ENCODE measurements at regions not wholly inside any gene's neighbourhood (a gene's known extent, or its start where the extent isn't known, plus 50 kb on each side); places are given as distances from the start of the nearest gene placed in this dataset.
A peak's percentile ranks its signal among the peaks of the same experiment; 100 is the strongest.

DNA sequence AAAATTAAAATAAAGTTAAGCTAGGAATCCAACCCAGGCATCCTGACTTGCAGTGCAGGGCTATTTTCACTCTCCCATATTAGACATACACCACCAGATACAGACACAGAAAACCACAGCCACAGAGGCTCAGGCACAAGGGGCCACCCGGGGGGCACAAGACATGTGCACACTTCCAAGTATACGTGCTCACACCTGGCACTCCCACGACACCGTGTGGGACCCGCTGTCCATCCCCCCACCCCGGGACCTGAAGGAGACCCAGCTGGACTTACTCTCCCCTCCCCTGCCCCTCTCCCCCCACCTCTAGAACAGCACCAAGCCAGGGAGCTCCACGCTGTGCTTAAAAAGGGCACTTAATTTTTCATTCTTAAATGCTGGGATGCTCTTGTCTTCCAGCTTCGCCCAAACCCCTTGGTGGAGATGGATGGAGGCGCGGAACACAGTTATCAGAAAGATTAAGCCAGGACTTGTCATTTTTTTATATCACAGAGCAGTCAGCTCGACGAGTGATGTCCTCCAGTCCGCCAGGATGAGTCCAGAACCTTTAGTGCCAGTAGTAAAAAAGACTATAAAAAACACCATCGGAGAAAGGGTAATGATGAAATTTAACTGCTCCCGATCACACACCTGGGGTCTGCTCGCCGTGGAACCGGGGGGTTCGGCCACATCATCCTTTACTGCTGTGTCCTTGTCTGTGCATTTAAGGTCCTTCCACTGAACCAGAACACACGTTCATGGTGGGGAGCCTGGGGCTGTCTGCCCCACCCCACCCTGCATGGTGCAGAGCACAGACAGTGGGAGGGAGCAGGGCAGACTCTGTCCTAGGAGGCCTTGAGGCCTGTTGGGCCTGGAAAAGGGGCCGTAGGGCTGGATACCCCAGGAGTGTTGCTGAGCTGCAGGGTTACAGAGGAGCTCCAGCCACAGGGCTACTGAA lies 73.3 kb upstream of the LHX1 start:
- H3K27me3 ChIP-seq (ENCODE audit: insufficient read depth, low read length, poor library complexity): no peaks in the 10 kb centered on the region
- H3K4me3 ChIP-seq (ENCODE audit: low read depth in 1 of 2, low read length in 2 of 2): no peak overlapping the region
- DNase-seq: peak; percentile 15
- no peaks in the 10 kb centered on the region for H3K36me3 ChIP-seq (ENCODE audit: insufficient read depth, low read length)
- no peaks in the 10 kb centered on the region for H3K4me1 ChIP-seq (ENCODE audit: insufficient read depth, low read length)
- no peak overlapping the region for H2AFZ ChIP-seq (ENCODE audit: low read depth, low read length)
- no peak overlapping the region for H3K4me2 ChIP-seq (ENCODE audit: insufficient read depth, low read length)
- no peak overlapping the region for H3K27ac ChIP-seq (ENCODE audit: low read length)
- H3K9me3 ChIP-seq (ENCODE audit: insufficient read depth, low read length, severe bottlenecking): no peaks in the 10 kb centered on the region
- H3K9ac ChIP-seq (ENCODE audit: low read depth, low read length): no peak overlapping the region
- no peaks in the 10 kb centered on the region for H3K79me2 ChIP-seq (ENCODE audit: insufficient read depth, low read length)
- ATAC-seq (ENCODE audit: insufficient read depth, low read depth): 0 out of 3 replicates have a peak, but pooled peaks have one; percentile 35
- TF ChIP-seq, protein P1, sequence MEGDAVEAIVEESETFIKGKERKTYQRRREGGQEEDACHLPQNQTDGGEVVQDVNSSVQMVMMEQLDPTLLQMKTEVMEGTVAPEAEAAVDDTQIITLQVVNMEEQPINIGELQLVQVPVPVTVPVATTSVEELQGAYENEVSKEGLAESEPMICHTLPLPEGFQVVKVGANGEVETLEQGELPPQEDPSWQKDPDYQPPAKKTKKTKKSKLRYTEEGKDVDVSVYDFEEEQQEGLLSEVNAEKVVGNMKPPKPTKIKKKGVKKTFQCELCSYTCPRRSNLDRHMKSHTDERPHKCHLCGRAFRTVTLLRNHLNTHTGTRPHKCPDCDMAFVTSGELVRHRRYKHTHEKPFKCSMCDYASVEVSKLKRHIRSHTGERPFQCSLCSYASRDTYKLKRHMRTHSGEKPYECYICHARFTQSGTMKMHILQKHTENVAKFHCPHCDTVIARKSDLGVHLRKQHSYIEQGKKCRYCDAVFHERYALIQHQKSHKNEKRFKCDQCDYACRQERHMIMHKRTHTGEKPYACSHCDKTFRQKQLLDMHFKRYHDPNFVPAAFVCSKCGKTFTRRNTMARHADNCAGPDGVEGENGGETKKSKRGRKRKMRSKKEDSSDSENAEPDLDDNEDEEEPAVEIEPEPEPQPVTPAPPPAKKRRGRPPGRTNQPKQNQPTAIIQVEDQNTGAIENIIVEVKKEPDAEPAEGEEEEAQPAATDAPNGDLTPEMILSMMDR (IDR thresholded peaks at IDR 0.05; ENCODE audit: borderline replicate concordance, extremely low read depth, low read length, poor library complexity, severe bottlenecking): no peak
- TF ChIP-seq EZH2 (IDR thresholded peaks at IDR 0.05; ENCODE audit: borderline replicate concordance, low read depth, low read length, severe bottlenecking): no peak
- no peaks in the 10 kb centered on the region; the same call in 1 of the 2 replicates for H4K20me1 ChIP-seq (ENCODE audit: insufficient read depth, low read length)

DNA sequence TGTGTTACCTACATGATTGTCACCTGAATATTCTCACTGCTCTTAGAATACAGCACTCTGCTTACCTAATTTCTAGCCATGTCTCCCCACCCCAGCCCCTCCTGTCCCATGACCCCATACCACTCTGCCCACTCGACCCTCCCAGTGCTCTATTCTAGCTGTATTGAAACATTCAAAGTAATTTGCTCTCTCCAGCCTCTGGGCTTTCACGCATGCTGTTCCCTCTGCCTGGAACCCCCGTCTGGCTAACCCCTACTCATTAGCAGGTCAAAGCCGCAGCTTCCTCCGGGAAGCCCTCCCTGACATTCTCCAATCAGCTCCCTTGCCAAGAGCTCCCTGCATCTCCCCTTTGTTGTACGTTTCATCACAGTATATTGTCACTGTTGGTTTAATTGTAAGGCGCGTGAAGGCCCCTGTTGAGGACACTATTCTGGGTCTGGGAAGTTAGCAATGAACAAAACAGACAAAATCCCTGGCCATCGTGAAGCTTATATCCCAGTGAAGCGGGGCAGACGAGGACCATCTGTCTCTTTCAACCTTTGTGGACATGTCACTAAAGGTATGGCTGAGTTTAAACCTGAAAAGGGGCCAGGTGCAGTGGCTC lies 72.3 kb upstream of the LHX1 start:
- DNase-seq (no peak), ATAC-seq (ENCODE audit: insufficient read depth, low read depth) (no peak)
- Histone ChIP-seq H2AFZ (ENCODE audit: low read depth, low read length) (no peak overlapping the region), H4K20me1 (ENCODE audit: insufficient read depth, low read length) (no peaks in the 10 kb centered on the region; the same call in 1 of the 2 replicates), H3K79me2 (ENCODE audit: insufficient read depth, low read length) (no peaks in the 10 kb centered on the region), H3K9ac (ENCODE audit: low read depth, low read length) (no peak overlapping the region), H3K4me2 (ENCODE audit: insufficient read depth, low read length) (no peak overlapping the region), H3K27me3 (ENCODE audit: insufficient read depth, low read length, poor library complexity) (no peaks in the 10 kb centered on the region), H3K9me3 (ENCODE audit: insufficient read depth, low read length, severe bottlenecking) (no peaks in the 10 kb centered on the region), H3K4me3 (ENCODE audit: low read depth in 1 of 2, low read length in 2 of 2) (no peak overlapping the region), H3K27ac (ENCODE audit: low read length) (no peak overlapping the region), H3K4me1 (ENCODE audit: insufficient read depth, low read length) (no peaks in the 10 kb centered on the region), H3K36me3 (ENCODE audit: insufficient read depth, low read length) (no peaks in the 10 kb centered on the region)
- TF ChIP-seq, protein P1 (IDR thresholded peaks at IDR 0.05; ENCODE audit: borderline replicate concordance, extremely low read depth, low read length, poor library complexity, severe bottlenecking): no peak
- no peak for TF ChIP-seq EZH2 (IDR thresholded peaks at IDR 0.05; ENCODE audit: borderline replicate concordance, low read depth, low read length, severe bottlenecking)

DNA sequence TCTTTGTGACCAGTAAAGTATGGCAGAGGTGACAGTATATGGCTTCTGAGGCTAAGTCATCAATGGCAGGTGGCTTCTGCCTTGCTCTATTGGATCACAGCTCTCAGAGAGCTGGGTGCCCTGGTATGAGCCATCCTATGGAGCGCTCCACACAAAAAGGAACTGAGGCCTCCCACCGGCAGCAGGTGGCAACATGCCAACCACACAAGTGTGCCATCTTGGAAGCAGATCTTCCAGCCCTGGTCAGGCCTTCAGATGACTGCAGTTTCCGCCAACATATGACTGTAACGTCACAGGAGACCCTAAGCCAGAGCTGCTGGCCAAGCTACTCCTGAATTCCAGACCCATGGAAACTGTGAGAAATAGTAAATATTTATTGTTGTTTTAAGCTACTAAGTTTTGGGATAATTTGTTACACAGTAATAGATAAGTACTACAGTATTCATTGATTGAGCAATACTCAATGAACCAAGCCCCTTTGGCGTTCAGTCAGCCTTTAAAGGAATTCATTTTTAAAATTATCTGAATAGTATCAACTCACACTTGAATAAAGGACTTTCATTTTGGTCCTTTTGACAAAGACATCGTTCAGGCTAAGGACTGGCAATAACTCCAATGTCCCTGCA lies 69.4 kb upstream of the LHX1 start:
- DNase-seq (no peak), ATAC-seq (ENCODE audit: insufficient read depth, low read depth) (no peak)
- Histone ChIP-seq H2AFZ (ENCODE audit: low read depth, low read length) (no peak overlapping the region), H3K4me2 (ENCODE audit: insufficient read depth, low read length) (no peak overlapping the region), H3K4me3 (ENCODE audit: low read depth in 1 of 2, low read length in 2 of 2) (no peak overlapping the region), H3K27ac (ENCODE audit: low read length) (no peak overlapping the region), H3K79me2 (ENCODE audit: insufficient read depth, low read length) (no peaks in the 10 kb centered on the region), H3K9me3 (ENCODE audit: insufficient read depth, low read length, severe bottlenecking) (no peaks in the 10 kb centered on the region), H3K4me1 (ENCODE audit: insufficient read depth, low read length) (no peaks in the 10 kb centered on the region), H3K36me3 (ENCODE audit: insufficient read depth, low read length) (no peaks in the 10 kb centered on the region), H3K9ac (ENCODE audit: low read depth, low read length) (no peak overlapping the region), H3K27me3 (ENCODE audit: insufficient read depth, low read length, poor library complexity) (no peaks in the 10 kb centered on the region), H4K20me1 (ENCODE audit: insufficient read depth, low read length) (no peaks in the 10 kb centered on the region; the same call in 1 of the 2 replicates)
- TF ChIP-seq, protein P1 (IDR thresholded peaks at IDR 0.05; ENCODE audit: borderline replicate concordance, extremely low read depth, low read length, poor library complexity, severe bottlenecking): no peak
- TF ChIP-seq EZH2 (IDR thresholded peaks at IDR 0.05; ENCODE audit: borderline replicate concordance, low read depth, low read length, severe bottlenecking): no peak

Measured in DND-41 (cell line).